Breast epithelium (tissue), 4 donors: ENCODE measurements at regions not wholly inside any gene's neighbourhood (a gene's known extent, or its start where the extent isn't known, plus 50 kb on each side); places are given as distances from the start of the nearest gene placed in this dataset.

ENCODE experiments used
- DNase-seq, 2 donors: peaks; one replicate each; pipeline ENCODE4 v3.0.0-alpha.2; 2019; ENCODE audit warnings: low spot score in 2 of 2
- H3K27ac ChIP-seq, 2 donors: fragments of 200-600 bp; sonication (generic) in 1 of 2; one replicate each; pipeline ENCODE4 v1.5.1; 2016 to 2019; ENCODE audit warnings: mild to moderate bottlenecking in 1 of 2
- H3K27me3 ChIP-seq, 2 donors: fragments of 200-600 bp; sonication (generic) in 1 of 2; one replicate each; pipeline versions ENCODE4 v1.5.1 to v1.6.0; 2017 to 2019; ENCODE audit warnings: control low read depth in 1 of 2, mild to moderate bottlenecking in 1 of 2
- H3K36me3 ChIP-seq: fragments of 200-600 bp; one replicate; pipeline ENCODE4 v1.5.1; 2019
- H3K4me1 ChIP-seq, 2 donors: fragments of 200-600 bp; sonication (generic); one replicate each; pipeline ENCODE4 v1.5.1; 2016 to 2019; ENCODE audit warnings: control low read depth in 1 of 2
- H3K4me3 ChIP-seq, 3 donors: fragments of 200-600 bp; sonication (generic); 1 replicate in 2 of 3; 2 replicates in 1 of 3; pipeline ENCODE4 v1.5.1; 2016 to 2019; ENCODE audit warnings: mild to moderate bottlenecking in 3 of 3, moderate library complexity in 2 of 3
- H3K9me3 ChIP-seq, 2 donors: fragments of 200-600 bp; sonication (generic) in 1 of 2; one replicate each; pipeline ENCODE4 v1.5.1; 2016 to 2019; ENCODE audit warnings: control low read depth in 1 of 2
- POLR2A ChIP-seq: fragments of 450-650 bp; IDR thresholded peaks from one replicate; pipeline ENCODE4 v1.6.1; 2016; ENCODE audit warnings: antibody characterized with exemption, mild to moderate bottlenecking, moderate library complexity
- POLR2AphosphoS5 ChIP-seq, 3 donors: sonication (generic); formaldehyde crosslinking; IDR thresholded peaks; one replicate each; pipeline ENCODE4 v1.6.1; 2017; ENCODE audit warnings: antibody characterized with exemption in 3 of 3
- intact Hi-C: fragments of 100-400 bp; cut with DNase I; formaldehyde crosslinking; loops from one replicate; pipeline ENCODE4 v1.15.1; 2023; ENCODE audit warnings: low total_unique reads
- TF ChIP-seq, protein P1 (sequence below), 3 donors: fragments of 450-650 bp; IDR thresholded peaks; one replicate each; pipeline ENCODE4 v1.5.1; 2016 to 2017; ENCODE audit warnings: antibody characterized with exemption in 3 of 3, mild to moderate bottlenecking in 3 of 3, moderate library complexity in 3 of 3

DNA sequence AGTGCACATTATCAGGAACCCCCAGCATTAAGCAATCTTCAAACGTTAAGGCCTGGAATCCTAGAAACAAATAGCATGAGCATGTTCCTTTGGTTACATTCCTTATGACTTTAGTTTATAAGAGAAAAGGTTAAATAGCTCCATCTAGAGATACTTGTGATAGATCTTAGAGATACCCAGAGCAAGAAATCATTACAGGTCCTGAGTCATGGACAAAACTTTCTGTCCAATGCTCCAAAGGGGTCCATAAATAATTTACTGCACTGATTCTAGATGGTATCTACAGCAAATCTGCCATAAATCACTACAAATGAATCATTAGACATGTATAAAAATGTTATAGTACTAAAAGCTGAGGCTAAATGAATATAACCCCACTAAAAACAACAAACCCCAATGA lies 139.6 kb downstream of the HTR1A start:
- no peaks in the 10 kb centered on the region for H3K36me3 ChIP-seq
- intact Hi-C loops, result no loop called here
- no peaks in the 10 kb centered on the region for H3K27me3 ChIP-seq
- DNase-seq, result no peak
- TF ChIP-seq, protein P1, sequence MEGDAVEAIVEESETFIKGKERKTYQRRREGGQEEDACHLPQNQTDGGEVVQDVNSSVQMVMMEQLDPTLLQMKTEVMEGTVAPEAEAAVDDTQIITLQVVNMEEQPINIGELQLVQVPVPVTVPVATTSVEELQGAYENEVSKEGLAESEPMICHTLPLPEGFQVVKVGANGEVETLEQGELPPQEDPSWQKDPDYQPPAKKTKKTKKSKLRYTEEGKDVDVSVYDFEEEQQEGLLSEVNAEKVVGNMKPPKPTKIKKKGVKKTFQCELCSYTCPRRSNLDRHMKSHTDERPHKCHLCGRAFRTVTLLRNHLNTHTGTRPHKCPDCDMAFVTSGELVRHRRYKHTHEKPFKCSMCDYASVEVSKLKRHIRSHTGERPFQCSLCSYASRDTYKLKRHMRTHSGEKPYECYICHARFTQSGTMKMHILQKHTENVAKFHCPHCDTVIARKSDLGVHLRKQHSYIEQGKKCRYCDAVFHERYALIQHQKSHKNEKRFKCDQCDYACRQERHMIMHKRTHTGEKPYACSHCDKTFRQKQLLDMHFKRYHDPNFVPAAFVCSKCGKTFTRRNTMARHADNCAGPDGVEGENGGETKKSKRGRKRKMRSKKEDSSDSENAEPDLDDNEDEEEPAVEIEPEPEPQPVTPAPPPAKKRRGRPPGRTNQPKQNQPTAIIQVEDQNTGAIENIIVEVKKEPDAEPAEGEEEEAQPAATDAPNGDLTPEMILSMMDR (IDR thresholded peaks at IDR 0.05), result no peak
- TF ChIP-seq POLR2A (no peak), POLR2AphosphoS5 (IDR thresholded peaks at IDR 0.05) (no peak)
- no peak overlapping the region for H3K4me3 ChIP-seq
- H3K9me3 ChIP-seq, result no peaks in the 10 kb centered on the region
- H3K27ac ChIP-seq, result no peak overlapping the region
- H3K4me1 ChIP-seq, result no peaks in the 10 kb centered on the region

DNA sequence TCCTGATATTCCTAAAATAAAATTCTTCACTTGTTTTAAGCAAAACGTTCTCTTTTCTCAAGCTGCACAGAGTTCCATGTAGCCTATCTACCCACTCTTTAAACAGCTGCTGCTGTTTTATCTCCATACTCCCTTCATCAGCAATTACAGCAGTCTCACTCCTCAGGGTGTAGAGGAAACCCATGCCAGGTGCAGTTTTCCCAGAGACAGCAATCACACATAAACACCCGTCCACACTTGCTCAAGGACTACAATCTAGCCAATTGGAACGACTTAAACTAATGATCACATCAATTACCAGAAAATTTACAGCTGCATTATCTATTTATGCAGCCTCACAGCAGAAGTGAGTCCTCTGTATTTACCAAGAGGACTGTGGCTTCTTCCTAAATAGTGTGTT lies 141.7 kb downstream of the HTR1A start:
- Histone ChIP-seq H3K36me3 (no peaks in the 10 kb centered on the region), H3K4me3 (no peak overlapping the region)
- DNase-seq, result no peak

DNA sequence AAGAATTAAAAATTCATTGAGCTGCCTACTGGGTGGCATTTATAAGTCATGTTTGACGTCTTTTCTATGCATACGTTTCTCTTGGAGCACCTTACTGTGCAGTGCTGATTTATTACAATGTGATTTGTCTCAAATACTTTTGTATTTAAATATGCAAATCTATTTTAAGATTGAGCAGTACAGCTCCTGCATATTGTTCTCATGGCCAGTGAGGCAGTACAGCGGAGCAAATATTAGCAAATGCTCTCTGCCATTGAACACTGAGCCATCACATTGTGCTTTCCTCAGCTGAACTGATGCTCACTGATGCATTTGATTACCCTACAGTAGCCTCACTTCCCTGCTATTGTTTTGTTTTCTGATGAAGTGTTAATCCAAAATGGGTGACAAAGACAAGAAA lies 149.6 kb downstream of the HTR1A start:
- no peaks in the 10 kb centered on the region for H3K4me1 ChIP-seq
- H3K27ac ChIP-seq, result no peak overlapping the region
- H3K9me3 ChIP-seq, result peaks cover 4 to 13% of the 10 kb centered on the region in 2 donors
- TF ChIP-seq, protein P1 (IDR thresholded peaks at IDR 0.05), result no peak
- TF ChIP-seq POLR2AphosphoS5 (IDR thresholded peaks at IDR 0.05) (no peak), POLR2A (no peak)
- intact Hi-C loops, result no loop called here
- no peaks in the 10 kb centered on the region for H3K36me3 ChIP-seq
- no peak for DNase-seq
- H3K27me3 ChIP-seq, result no peaks in the 10 kb centered on the region
- H3K4me3 ChIP-seq, result no peak overlapping the region

More for the DNA sequence above, 141.7 kb downstream of the HTR1A start:
- Histone ChIP-seq H3K27me3 (no peaks in the 10 kb centered on the region), H3K27ac (no peak overlapping the region), H3K4me1 (no peaks in the 10 kb centered on the region), H3K9me3 (peaks cover 2% of the 10 kb centered on the region in 2 donors)
- intact Hi-C loops, result no loop called here
- TF ChIP-seq POLR2A, result no peak
- no peak for TF ChIP-seq POLR2AphosphoS5 (IDR thresholded peaks at IDR 0.05)
- TF ChIP-seq, protein P1 (IDR thresholded peaks at IDR 0.05), result no peak

DNA sequence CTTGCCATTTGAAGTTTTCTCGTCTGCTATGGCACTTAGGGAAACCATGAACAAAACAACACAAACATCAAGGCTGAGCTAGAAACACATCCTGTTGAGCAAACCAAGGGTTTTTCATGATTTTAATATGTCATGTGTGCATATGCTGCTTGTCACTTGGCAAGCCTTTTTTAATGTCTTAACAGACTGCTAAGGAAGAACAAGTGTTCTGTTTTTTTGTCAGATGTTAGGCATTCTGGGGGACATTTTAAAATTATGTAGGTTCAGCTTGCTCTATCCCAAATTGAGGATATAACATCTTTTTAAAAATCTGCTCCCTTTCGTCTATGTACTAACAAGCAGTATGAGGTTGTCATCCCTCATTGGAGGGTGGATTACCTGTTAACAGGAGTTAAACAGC lies 150.3 kb downstream of the HTR1A start:
- H3K4me1 ChIP-seq, result no peaks in the 10 kb centered on the region
- no peak for TF ChIP-seq POLR2A
- TF ChIP-seq, protein P1 (IDR thresholded peaks at IDR 0.05), result no peak
- no peak for TF ChIP-seq POLR2AphosphoS5 (IDR thresholded peaks at IDR 0.05)
- no peaks in the 10 kb centered on the region for H3K36me3 ChIP-seq
- no peak for DNase-seq
- peaks cover 4 to 13% of the 10 kb centered on the region in 2 donors for H3K9me3 ChIP-seq
- intact Hi-C loops, result no loop called here
- H3K27ac ChIP-seq, result no peak overlapping the region
- H3K4me3 ChIP-seq, result no peak overlapping the region
- no peaks in the 10 kb centered on the region for H3K27me3 ChIP-seq

DNA sequence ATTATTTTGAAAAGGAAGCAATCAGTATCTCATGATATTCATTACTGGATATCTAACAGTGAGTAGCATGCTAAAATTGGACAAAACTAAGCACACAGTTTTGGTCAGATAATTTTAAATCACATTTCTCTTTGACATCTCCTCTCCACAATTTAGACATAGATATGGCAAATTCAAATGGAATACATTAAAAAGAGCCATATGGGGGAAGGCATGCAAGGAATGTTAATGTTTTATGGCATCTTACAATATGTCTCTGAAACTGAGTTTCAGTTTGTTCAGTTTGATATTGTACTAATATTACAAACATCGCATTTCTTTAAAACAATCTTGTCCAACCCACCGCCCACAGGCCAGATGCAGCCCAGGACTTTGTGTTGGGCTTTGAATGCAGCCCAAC lies 151.0 kb downstream of the HTR1A start:
- TF ChIP-seq POLR2A, result no peak
- TF ChIP-seq POLR2AphosphoS5 (IDR thresholded peaks at IDR 0.05), result no peak
- TF ChIP-seq, protein P1 (IDR thresholded peaks at IDR 0.05), result no peak

More for the DNA sequence above, 151.0 kb downstream of the HTR1A start:
- H3K4me3 ChIP-seq, result no peak overlapping the region
- no peaks in the 10 kb centered on the region for H3K4me1 ChIP-seq
- no peaks in the 10 kb centered on the region for H3K36me3 ChIP-seq
- intact Hi-C loops, result no loop called here
- no peaks in the 10 kb centered on the region for H3K27me3 ChIP-seq
- DNase-seq, result no peak
- H3K9me3 ChIP-seq, result peaks cover 4 to 13% of the 10 kb centered on the region in 2 donors
- H3K27ac ChIP-seq, result no peak overlapping the region
